ENCODE measurements at regions not wholly inside any gene's neighbourhood (a gene's known extent, or its start where the extent isn't known, plus 50 kb on each side); places are given as distances from the start of the nearest gene placed in this dataset.

GRCh38 chr2:53450923-53451322, 316.7 kb upstream of the CHAC2 start:
- no peaks in the 10 kb centered on the region for H3K4me1 ChIP-seq (ENCODE audit: insufficient read depth, low read length, poor library complexity, severe bottlenecking)
- intact Hi-C loops (cut with micrococcal nuclease; ENCODE audit: unreplicated experiment): no loop called here
- ChIA-PET CTCF (no interaction called here), POLR2A (ENCODE audit: low non-redundant PET) (no interaction called here)
- DNase-seq (ENCODE audit: low spot score): no peak
- TF ChIP-seq EZH2 (IDR thresholded peaks at IDR 0.05; ENCODE audit: borderline replicate concordance, low read depth, low read length, poor library complexity, severe bottlenecking) (no peak), CTCF (conservative IDR thresholded peaks at IDR 0.05; ENCODE audit: low read depth, low read length) (no peak)
- no TSS peak for BruUV-seq (replicated peaks)
- no peaks in the 10 kb centered on the region for H3K9me3 ChIP-seq (ENCODE audit: low read depth, low read length, poor library complexity, severe bottlenecking)
- H3K27me3 ChIP-seq (replicated peaks; ENCODE audit: insufficient read depth, low read depth, low read length, poor library complexity): no peaks in the 10 kb centered on the region
- no peak overlapping the region for H3K4me3 ChIP-seq (ENCODE audit: low read depth, low read length, poor library complexity, severe bottlenecking)
- no peaks in the 10 kb centered on the region for H3K36me3 ChIP-seq (ENCODE audit: insufficient read depth, low read length, poor library complexity, severe bottlenecking)
- no peak overlapping the region for H3K27ac ChIP-seq (ENCODE audit: low read depth, low read length, poor library complexity, severe bottlenecking)

GRCh38 chr2:53448591-53448990, 319.0 kb upstream of the CHAC2 start:
- Histone ChIP-seq H3K27me3 (replicated peaks; ENCODE audit: insufficient read depth, low read depth, low read length, poor library complexity) (no peaks in the 10 kb centered on the region), H3K4me3 (ENCODE audit: low read depth, low read length, poor library complexity, severe bottlenecking) (no peak overlapping the region), H3K9me3 (ENCODE audit: low read depth, low read length, poor library complexity, severe bottlenecking) (no peaks in the 10 kb centered on the region), H3K36me3 (ENCODE audit: insufficient read depth, low read length, poor library complexity, severe bottlenecking) (no peaks in the 10 kb centered on the region), H3K4me1 (ENCODE audit: insufficient read depth, low read length, poor library complexity, severe bottlenecking) (no peaks in the 10 kb centered on the region), H3K27ac (ENCODE audit: low read depth, low read length, poor library complexity, severe bottlenecking) (no peak overlapping the region)
- intact Hi-C loops (cut with micrococcal nuclease; ENCODE audit: unreplicated experiment): no loop called here
- no TSS peak for BruUV-seq (replicated peaks)
- DNase-seq (ENCODE audit: low spot score): no peak
- TF ChIP-seq EZH2 (IDR thresholded peaks at IDR 0.05; ENCODE audit: borderline replicate concordance, low read depth, low read length, poor library complexity, severe bottlenecking): no peak
- TF ChIP-seq CTCF (conservative IDR thresholded peaks at IDR 0.05; ENCODE audit: low read depth, low read length): no peak
- ChIA-PET CTCF (no interaction called here), POLR2A (ENCODE audit: low non-redundant PET) (no interaction called here)

- Histone ChIP-seq H3K4me1 (ENCODE audit: insufficient read depth, low read length, poor library complexity, severe bottlenecking) (no peaks in the 10 kb centered on the region), H3K4me3 (ENCODE audit: low read depth, low read length, poor library complexity, severe bottlenecking) (no peak overlapping the region), H3K36me3 (ENCODE audit: insufficient read depth, low read length, poor library complexity, severe bottlenecking) (no peaks in the 10 kb centered on the region), H3K27ac (ENCODE audit: low read depth, low read length, poor library complexity, severe bottlenecking) (no peak overlapping the region), H3K9me3 (ENCODE audit: low read depth, low read length, poor library complexity, severe bottlenecking) (no peaks in the 10 kb centered on the region), H3K27me3 (replicated peaks; ENCODE audit: insufficient read depth, low read depth, low read length, poor library complexity) (no peaks in the 10 kb centered on the region)
- POLR2A ChIA-PET (ENCODE audit: low non-redundant PET): no interaction called here
- TF ChIP-seq CTCF (conservative IDR thresholded peaks at IDR 0.05; ENCODE audit: low read depth, low read length) (no peak), EZH2 (IDR thresholded peaks at IDR 0.05; ENCODE audit: borderline replicate concordance, low read depth, low read length, poor library complexity, severe bottlenecking) (no peak)
- no peak for DNase-seq (ENCODE audit: low spot score)
- intact Hi-C loops (cut with micrococcal nuclease; ENCODE audit: unreplicated experiment): no loop called here
- CTCF ChIA-PET: no interaction called here
- no TSS peak for BruUV-seq (replicated peaks)
Measured at GRCh38 chr2:53448086-53448485, 319.5 kb upstream of the CHAC2 start.
